Inflammatory macrophage (primary cell): ENCODE measurements at regions not wholly inside any gene's neighbourhood (a gene's known extent, or its start where the extent isn't known, plus 50 kb on each side); places are given as distances from the start of the nearest gene placed in this dataset.

ENCODE experiments used
- DNase-seq, 2 donors: peaks; one replicate each; pipeline ENCODE4 v3.0.0-alpha.2; 2020 to 2022

DNA sequence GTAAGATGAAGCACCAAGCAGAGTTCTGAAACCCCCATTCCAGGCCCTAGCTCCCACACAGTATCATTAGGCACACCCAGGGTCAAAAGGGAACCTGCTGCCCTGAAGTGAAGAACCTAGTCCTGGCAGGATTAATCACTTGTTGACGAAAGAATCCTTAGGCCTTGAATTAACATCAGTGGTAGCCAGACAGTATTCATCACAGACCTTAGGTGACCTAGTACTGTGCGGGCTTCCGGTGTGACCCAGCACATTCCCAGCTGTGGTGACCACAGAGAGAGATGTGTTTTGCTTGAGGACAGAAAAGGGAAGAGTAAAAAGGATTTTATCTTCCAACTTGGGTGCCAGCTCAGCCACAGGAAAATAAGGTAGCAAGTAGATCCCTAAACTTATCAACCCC lies 1071.4 kb upstream of the FAM98A start:
- no peak for DNase-seq

DNA sequence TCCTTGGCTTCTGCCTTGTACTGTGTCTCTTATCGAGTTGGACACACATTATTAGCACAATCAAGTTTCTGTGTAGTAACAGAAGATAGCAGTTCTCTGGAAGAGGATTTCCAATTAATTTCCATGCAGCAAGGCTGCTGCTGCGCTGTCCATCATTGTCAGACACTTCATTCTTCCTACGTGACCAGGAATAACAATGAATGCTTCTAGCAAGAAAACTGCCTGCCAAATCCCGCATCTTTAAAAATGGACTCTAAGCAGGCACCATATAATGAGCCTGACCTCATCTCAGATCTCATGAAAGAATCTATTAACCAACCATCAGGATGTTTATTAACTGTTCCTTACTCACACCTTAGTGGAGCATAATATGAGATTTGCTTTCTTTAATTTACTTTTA lies 1067.7 kb upstream of the FAM98A start:
- DNase-seq: no peak

DNA sequence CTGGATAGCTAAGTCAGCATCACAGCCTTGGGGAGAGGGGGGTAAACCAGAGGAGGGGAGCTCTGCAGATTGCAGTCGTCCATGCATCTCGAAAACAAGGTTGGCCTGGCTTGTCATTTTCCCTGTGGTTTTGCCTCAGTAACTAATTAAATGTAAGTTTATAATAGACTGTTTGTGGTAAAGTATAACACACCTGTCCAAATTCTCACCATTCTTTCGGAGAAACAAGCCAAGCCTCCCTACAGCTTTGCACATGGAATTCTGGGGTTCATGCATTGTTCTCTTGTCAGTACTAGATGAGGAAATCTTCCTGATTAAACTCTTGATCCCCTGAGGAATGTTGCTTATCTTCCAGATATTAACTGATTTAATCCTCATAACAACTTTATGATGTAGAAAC lies 1065.2 kb upstream of the FAM98A start:
- no peak for DNase-seq

DNA sequence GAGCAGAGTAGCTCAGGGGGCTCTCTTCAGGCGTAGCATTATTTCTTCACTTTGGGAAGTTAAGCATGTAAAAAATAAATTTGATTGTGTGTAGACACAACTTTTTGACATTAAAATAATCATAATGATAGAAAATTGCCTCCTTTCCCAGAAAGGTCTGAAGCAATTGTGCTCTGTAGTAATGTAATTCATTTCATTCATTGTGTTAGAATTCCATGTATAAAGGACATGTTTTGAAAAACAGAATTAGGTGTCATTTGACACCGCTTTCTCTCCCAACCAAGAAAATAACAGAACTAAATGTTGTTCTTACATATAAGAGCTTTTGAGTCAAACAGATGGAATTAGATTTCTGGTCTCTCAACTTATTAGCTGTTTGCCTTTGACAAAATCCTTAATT lies 1064.2 kb upstream of the FAM98A start:
- no peak for DNase-seq

DNA sequence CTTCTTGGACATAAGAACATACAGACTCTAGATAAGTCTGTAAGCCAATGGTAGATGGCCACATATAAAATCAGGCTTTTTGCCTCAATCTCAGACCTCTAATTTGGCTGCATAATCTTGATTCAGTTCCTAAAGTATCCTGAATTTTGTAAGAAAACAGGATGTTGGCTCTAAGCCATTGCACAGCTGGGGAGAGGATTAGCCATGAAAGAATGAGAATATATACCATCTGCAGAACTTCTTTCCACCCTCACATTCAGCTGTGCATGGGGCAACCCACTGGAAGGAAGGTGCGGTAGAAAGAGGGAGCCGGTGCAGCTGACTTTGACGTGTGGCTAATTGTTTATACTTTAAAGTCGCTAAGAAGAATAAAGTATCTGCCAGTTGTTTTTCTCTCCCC lies 1061.6 kb upstream of the FAM98A start:
- DNase-seq: no peak

DNA sequence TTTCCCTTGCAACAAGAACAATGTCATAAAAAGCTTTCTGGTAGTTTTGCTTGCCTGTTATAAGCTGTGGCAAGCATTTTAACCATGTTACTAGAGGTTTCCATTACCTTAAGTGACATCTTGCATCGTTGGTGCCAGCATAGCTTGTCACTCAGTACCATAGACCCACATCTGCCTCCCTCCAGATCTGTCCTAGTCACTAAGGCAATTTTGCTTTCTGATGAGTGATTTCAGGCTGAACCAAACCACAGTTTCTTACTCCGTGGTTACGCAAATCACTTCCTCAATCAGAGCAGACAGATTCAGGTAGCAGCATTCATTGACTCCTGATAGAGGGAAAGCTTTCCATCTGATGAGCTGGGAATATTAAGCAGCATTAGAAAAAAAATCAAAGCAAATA lies 1057.5 kb upstream of the FAM98A start:
- DNase-seq: no peak

DNA sequence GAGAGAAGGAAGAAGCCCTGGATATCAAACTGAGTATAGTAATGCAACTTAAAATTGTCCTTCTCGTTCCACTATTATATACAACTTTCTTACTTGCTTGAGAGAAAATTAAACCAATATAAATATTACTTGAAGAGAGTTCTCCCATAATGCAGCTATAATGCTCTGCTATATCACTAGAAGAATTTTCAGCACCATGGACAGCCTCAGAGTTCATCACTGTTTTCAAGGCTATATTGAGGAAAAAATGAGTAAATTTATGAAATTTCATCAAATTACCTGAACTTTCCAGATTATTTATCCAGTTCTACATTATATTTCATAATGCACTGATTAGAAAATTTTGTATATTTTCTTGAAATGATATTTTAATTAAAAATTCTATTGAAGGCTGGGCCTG lies 1053.5 kb upstream of the FAM98A start:
- DNase-seq: no peak

DNA sequence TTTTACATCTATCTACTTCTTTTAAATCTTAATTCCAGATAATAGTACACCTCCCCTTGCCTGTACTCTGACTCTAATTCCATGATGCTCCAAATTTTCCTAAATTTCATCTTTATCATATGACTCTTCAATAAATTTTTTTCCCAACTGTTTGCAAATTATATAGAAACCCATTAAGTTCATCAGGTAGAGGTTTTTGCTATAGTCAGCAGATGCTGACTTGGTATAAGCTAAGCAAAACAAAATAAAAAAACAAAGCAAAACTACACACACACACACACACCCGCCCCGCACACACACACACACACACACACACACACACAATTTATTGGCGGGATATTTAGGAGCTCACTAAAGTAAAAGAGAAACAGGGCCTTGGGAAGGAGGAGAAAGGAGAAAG lies 1047.8 kb upstream of the FAM98A start:
- no peak for DNase-seq

DNA sequence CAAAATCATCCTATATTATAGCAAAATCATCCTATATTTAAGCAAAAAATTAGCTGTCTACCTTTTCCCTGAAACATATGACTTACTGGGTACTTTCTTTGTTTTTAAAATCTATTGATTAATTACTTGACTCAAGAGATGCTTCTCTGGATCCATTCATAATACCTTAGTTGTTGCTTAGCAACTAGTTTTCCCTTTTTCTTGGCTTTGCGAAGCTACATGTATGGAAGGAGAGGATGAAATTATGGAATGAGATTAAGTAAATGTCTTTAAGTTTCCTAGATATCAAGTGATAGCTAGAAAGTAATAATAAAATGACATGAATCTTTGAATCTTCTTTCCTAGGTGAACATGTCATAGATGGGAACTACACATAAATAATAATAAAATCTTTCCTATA lies 1033.2 kb upstream of the FAM98A start:
- DNase-seq: no peak

DNA sequence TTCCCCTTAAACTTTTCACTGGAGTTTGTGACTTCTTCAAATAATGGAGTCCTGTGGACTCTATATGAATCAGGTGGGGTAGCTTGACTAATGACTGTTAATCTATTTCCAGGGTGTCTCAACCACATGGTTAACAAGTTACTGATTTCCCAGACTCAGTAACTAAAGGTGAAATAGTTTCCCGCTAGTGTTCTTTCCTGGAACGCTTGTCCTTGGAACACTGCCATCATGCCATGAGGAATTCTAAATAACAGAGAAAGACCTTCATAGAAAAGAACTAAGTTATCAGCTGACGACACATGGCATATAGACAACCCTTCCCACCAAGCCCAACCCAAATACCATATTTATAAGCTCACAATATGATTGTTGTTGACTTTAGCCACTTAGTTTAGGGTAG lies 1027.9 kb upstream of the FAM98A start:
- no peak for DNase-seq

DNA sequence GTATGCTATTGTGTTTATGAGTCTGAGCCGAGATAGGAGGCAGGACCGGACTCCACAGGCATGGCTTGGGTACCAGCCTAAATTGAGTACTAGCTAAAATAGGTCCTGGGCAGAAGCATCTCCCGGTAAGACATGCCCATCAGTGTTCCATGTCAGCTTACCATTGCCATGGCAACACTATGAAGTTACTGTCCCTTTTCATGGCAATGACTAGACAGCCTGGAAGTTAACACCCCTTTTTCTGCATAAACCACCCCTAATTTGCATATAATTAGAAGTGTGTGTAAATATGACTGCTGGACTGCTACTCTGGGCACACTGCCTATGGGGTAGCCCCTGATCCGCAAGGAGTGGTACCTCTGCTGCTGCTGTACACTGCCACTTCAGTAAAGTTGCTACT lies 1005.1 kb upstream of the FAM98A start:
- DNase-seq: no peak

DNA sequence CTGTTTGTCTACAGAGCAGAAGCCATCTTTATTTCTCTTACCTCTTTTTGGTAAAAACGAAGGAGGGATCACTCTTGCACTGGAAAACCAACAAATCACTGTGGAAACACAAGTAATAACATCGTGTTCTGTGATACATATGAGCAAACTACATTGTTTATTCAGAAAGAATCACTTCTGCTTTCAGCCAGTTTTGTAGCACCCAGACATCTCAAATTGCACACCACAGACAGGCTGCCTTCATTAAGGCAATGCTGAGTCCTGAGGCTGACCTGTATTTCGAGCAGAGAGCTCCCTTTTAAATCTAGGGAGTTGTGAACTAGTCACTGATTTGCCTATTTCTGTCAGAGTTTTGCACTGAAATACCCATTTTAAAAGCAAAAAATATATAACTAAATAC lies 1003.2 kb upstream of the FAM98A start:
- DNase-seq: no peak

DNA sequence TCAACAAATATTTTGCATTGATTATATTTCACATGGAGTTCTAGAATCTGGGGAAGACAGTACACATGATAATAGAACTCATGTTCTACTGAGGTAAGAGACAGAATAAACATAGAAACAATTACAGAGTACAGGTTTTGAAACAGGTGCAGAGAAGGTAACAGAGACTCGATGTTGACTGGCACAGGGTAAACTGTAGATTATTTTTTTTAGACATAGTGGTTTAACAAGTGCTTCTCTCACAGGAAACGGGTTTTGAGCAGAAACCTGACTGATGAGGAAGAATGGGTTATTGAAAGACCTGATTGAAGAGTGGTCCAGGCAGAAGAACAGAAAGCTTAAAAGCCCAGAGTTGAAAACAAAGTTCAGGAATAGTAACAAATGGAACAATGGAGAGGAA lies 1002.5 kb upstream of the FAM98A start:
- no peak for DNase-seq

DNA sequence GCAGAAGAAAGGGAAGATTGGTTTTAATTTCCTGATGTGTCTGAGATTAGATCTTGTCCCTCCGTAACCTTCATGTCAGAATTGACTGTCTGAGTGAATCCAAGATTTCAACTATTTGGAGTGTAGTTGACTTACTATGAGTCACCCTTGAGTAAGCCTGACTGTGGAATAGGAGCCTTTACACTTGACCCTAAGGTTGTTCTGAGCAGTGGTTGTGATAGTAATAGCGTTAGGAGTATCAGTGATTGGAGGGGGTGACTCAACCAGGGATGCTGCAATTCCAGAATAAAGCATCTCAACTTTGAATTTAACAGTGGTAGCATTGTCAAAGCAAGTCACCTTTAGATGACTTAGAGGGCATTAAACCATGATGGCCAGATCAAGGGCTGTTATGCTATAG lies 979.5 kb upstream of the FAM98A start:
- DNase-seq: no peak

DNA sequence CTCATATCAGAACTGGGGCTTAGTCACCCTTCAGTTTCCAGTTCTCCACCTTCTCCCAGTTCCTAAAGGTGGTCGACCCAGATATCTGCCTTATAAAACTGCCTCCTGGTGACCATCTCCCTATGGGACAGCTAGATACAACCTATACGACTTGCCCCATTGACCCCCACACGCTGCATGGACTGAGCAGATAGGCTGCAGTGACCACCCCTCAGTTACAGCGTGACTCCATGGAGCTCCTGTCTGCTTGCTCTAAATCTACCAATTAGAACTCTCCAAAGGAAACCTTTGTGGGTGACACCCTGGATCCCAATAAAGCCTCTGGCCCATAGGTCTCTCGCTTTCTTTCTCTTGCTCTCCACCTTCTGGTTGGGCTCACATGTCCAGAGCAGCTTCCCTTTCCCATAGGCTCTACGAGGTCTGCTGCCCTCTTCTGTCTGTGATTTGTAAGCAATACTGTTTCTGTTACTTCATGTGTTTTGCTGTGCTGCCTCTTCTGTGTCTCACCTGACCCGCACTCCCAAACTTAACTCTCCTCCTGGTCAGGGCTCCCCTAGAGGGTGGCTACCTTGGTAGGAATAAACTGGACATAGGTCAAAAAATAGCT lies 971.3 kb upstream of the FAM98A start:
- DNase-seq: no peak

DNA sequence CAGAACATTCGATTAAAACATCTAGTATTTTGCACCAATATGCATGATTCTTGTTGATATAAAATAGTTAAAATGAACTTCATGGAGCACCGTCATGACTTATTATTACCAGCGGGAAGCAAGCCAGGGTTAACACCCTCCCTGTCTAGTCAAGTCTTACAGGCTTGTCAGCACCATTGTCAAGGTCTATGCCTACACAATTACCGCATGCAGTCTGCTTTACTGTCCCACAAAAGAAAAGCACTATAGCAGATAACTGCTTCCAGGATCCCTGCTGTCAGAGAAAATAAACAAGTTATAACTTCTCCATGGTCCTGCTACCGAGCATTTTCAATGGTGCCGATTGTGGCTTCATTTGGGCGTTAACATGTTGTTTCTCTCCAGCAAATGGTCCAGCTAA lies 968.0 kb upstream of the FAM98A start:
- no peak for DNase-seq

DNA sequence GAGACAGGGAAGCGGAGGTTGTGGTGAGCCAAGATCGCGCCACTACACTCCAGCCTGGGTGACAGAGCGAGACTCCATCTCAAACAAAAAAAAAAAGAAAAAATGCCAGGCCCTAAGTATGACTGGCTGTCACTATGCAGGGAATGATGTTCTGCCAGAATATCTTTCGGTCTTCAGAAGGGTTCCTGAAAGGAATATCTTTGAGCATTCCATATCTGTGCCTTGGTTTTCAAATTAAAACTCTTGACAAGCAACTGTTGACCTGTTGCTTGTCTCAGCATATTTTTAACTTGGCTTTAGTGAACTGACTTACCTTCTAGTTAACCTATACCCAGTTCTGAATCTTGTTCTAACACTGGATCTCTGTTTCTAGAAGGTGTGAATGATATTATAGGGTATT lies 953.2 kb upstream of the FAM98A start:
- DNase-seq: no peak

DNA sequence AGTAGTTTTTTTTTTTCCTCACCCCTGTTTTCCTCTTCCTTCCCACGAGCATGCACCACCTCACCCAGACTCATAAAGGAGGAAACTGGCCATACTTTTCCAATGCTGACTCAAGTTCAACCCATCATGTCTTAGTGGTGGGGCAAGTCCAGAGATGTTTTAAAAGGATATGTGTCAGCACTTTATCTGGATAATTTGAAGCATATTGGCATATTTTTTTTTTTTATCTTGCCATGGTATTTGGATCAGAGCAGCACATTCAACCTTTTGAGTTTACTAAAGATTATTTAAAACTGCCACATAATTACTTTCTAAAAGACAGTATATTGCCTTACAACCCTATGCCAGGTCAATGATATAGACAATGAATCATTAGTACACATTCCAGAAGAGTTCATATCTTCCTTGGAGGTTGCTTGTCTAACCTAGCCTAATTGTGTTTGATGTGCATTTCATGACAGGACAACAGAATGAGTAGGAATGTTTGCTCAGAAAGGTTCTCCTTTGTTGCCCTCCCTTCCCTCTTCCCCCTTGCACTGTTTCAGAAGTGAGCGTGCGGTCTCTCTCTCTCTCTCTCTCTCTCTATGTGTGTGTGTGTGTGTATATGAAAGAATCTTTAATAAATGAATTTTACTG lies 950.7 kb upstream of the FAM98A start:
- no peak for DNase-seq

DNA sequence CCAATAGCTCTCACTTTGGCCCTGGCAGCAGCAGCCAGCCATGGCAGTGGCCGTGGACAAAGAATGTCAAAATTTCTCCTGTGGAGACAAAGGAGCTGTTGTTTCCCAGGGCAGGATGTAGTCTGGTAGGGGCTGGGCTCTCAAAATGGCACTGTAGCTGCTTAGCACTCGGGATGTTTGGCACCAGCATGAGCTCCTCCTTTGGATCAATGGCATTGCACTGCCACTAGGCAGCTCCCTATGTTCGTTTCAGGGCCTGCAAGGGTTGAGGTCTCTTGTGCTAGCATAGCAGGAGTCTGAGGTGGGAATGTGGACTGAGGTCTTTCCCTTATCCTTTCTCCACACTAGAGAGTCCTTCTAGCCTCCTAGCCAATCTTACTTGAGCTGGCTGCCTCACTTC lies 948.8 kb upstream of the FAM98A start:
- DNase-seq: no peak

DNA sequence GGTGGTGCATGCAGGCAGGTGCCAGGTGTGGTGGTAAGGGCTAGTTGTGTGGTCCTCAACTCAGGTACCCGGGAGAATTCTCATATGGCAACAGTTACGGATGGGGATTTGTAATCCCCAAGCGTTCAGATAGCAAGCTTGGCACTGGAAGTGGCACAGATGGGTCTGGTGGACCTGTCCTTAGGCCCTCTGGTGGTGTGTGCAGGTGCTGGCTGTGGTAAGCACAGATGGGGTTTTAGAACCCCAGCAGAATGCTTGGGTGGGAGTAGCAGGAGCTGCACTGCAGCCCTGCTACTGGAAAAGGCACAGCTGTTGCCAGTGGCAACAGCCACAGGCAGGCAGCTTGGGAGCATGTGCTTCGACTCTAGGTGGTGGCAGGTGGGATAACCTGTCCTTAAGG lies 948.2 kb upstream of the FAM98A start:
- DNase-seq: no peak

DNA sequence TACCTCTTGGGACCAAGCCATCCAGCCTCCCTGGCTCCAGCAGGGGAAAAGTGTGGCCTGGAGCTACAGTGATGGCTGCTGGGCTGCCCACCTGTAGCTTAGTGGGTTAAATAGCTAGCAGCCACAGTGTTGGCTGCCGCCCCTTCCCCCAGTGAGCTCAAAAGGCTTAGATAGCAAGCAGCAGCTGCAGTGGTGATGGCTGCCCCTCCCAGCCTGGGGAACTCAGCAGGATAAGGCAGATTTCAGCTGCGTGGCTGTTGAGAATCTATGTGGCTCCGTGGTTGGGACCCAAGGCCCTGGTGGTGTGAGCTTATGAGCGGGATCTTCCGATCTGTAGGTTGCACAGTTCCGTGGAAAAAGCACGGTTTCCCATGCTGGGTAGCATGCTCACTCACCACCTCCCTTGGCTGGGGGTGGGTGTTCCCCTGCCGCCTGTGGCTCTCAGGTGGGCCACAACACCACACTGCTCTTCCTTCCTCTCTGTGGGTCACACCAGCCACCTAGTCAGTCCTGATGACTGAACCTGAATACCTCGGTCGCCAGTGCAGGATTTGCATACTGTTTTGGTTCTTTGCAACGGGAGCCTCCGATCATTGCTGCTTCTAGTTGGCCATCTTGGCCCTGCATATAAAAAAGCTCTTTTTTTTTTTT lies 946.5 kb upstream of the FAM98A start:
- no peak for DNase-seq

DNA sequence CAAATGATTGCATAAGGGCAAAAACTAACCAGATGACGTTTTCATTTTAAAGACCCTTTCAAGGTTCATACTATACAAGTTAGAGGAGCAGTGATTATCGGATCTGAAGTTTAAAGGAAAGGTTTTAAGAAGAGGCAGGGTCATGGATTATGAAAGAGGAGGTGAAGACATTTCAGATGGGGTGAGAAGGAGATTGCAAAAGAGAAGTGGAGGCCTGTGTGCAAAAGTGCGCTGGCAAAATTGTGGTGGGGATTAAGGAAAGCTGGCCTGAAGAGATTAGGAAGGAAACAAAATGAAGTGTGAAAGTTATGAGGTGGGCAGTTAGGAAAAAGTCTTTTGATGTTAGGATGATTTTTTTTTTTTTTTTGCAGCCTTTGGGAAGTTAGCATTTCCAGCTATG lies 935.7 kb upstream of the FAM98A start:
- DNase-seq: no peak

DNA sequence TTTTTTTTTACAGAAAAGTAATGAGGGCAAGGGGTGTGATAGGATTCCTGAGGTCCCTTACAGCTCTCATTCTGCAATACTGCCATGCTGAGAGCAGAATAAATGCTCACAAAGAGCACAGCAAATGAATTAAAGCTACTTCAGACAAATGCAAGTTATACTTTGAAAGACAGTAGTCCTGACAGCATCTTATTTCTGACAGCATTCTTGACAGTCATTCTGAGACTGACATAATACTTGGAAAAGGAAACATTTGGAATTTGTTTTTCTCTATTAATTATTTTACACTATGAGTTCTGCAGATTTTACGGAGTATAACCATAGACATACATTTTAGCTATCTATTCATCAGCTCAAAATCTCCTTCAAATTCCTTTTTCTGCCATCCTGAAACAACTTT lies 935.2 kb upstream of the FAM98A start:
- no peak for DNase-seq

DNA sequence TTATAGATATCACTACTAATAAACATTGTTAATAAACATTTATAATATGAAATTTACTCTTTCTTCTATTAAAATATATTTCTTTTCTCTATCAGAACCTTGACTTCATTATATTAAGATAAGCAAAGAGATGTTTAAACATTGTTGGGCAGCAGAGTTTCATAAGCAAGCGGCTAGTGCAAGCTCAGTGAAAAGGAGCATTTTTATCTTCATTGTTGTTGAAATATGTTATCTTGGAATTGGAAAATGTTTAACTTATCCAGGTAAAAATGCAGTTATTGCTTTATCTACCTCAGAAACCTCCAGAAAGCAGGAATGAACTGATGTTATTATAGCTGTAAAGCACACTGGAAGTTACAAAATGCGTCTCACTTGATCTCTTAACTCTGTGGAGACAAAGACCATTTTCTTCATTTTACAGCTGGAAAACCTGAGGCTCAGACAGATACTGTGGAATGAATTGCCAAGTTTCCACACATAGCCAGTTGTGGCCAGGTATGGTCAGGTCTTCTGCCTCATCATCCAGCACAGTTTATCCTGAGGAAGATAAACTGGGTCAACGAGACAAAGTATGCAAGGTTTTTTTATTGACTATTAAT lies 934.6 kb upstream of the FAM98A start:
- DNase-seq: no peak
